Thyroid gland (tissue), 4 donors: ENCODE measurements at regions not wholly inside any gene's neighbourhood (a gene's known extent, or its start where the extent isn't known, plus 50 kb on each side); places are given as distances from the start of the nearest gene placed in this dataset.

Source experiments
- CTCF ChIP-seq, 6 experiments: fragments of 200-600 bp in 3 of 6; fragments of 450-650 bp in 3 of 6; sonication (generic) in 3 of 6; IDR thresholded peaks; one replicate each; pipeline ENCODE4 v1.5.1; 2016 to 2019; ENCODE audit warnings: antibody characterized with exemption in 6 of 6, mild to moderate bottlenecking in 2 of 6, inconsistent platforms in 1 of 6, moderate library complexity in 1 of 6
- POLR2A ChIP-seq, 2 donors: fragments of 450-650 bp; IDR thresholded peaks; one replicate each; pipeline ENCODE4 v1.6.1; 2017; ENCODE audit warnings: antibody characterized with exemption in 2 of 2, mild to moderate bottlenecking in 2 of 2, moderate library complexity in 1 of 2

- TF ChIP-seq CTCF (IDR thresholded peaks at IDR 0.05): no peak
- TF ChIP-seq POLR2A (IDR thresholded peaks at IDR 0.05): no peak
These were observed 239.2 kb upstream of the CPNE8 start for GRCh38 chr12:39144613-39145061.
